Liver (tissue), 3 donors: ENCODE measurements at regions not wholly inside any gene's neighbourhood (a gene's known extent, or its start where the extent isn't known, plus 50 kb on each side); places are given as distances from the start of the nearest gene placed in this dataset.
"Not testable (repeated sequence)": the region's sequence is repeated elsewhere in the genome, so short reads cannot be mapped to it uniquely, and the experiment has no call there.

Experiments
- CTCF ChIP-seq: fragments of 150-350 bp; IDR thresholded peaks from 2 replicates; pipeline ENCODE4 v1.5.1; 2017; ENCODE audit warnings: improper control_type of control experiment, low read depth, low read length; ENCODE audit not compliant: missing input control
- TAF1 ChIP-seq: conservative IDR thresholded peaks from 2 replicates; pipeline ENCODE4 v1.6.1; 2016; ENCODE audit warnings: antibody characterized with exemption, mild to moderate bottlenecking
- TF ChIP-seq, protein P1 (sequence below): IDR thresholded peaks from 2 replicates; pipeline ENCODE4 v1.6.1; 2016; ENCODE audit warnings: antibody characterized with exemption, mild to moderate bottlenecking
- donor health status: healthy.
- donor health status: healthy.

GRCh38 chr16:88268186-88268970, 114.4 kb upstream of the ZNF469 start:
- TF ChIP-seq TAF1, CTCF: not testable (repeated sequence)
- TF ChIP-seq, protein P1, sequence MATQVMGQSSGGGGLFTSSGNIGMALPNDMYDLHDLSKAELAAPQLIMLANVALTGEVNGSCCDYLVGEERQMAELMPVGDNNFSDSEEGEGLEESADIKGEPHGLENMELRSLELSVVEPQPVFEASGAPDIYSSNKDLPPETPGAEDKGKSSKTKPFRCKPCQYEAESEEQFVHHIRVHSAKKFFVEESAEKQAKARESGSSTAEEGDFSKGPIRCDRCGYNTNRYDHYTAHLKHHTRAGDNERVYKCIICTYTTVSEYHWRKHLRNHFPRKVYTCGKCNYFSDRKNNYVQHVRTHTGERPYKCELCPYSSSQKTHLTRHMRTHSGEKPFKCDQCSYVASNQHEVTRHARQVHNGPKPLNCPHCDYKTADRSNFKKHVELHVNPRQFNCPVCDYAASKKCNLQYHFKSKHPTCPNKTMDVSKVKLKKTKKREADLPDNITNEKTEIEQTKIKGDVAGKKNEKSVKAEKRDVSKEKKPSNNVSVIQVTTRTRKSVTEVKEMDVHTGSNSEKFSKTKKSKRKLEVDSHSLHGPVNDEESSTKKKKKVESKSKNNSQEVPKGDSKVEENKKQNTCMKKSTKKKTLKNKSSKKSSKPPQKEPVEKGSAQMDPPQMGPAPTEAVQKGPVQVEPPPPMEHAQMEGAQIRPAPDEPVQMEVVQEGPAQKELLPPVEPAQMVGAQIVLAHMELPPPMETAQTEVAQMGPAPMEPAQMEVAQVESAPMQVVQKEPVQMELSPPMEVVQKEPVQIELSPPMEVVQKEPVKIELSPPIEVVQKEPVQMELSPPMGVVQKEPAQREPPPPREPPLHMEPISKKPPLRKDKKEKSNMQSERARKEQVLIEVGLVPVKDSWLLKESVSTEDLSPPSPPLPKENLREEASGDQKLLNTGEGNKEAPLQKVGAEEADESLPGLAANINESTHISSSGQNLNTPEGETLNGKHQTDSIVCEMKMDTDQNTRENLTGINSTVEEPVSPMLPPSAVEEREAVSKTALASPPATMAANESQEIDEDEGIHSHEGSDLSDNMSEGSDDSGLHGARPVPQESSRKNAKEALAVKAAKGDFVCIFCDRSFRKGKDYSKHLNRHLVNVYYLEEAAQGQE: not testable (repeated sequence)
